ENCODE measurements at regions not wholly inside any gene's neighbourhood (a gene's known extent, or its start where the extent isn't known, plus 50 kb on each side); places are given as distances from the start of the nearest gene placed in this dataset.

GRCh38 chr7:115816318-115816974 is 214.1 kb downstream of the TFEC start:
- no peaks in the 10 kb centered on the region for H3K27me3 ChIP-seq (ENCODE audit: insufficient read depth, low read depth, low read length)
- H3F3A ChIP-seq (ENCODE audit: insufficient read depth, low read length, poor library complexity, severe bottlenecking), result no peaks in the 10 kb centered on the region
- no peak overlapping the region for H3K4me2 ChIP-seq (ENCODE audit: low read length)
- TF ChIP-seq SMC3 (conservative IDR thresholded peaks at IDR 0.05; ENCODE audit: poor library complexity) (no peak), RAD21 (conservative IDR thresholded peaks at IDR 0.05) (no peak), EP300 (conservative IDR thresholded peaks at IDR 0.05; ENCODE audit: poor library complexity, severe bottlenecking) (no peak), POLR2AphosphoS5 (IDR thresholded peaks at IDR 0.05) (no peak), MXI1 (conservative IDR thresholded peaks at IDR 0.05; ENCODE audit: poor library complexity, severe bottlenecking) (no peak), EZH2 (IDR thresholded peaks at IDR 0.05; ENCODE audit: borderline replicate concordance, insufficient read depth, low read length, poor library complexity, severe bottlenecking) (no peak), CTCF (IDR thresholded peaks at IDR 0.05; ENCODE audit: poor library complexity, severe bottlenecking) (no peak), TAF1 (IDR thresholded peaks at IDR 0.05; ENCODE audit: low read depth) (no peak), REST (IDR thresholded peaks at IDR 0.05; ENCODE audit: borderline replicate concordance) (no peak)
- no peaks in the 10 kb centered on the region for H3K9me3 ChIP-seq (ENCODE audit: low read length)
- H4K20me1 ChIP-seq (ENCODE audit: insufficient read depth), result no peaks in the 10 kb centered on the region
- no peaks in the 10 kb centered on the region for H3K36me3 ChIP-seq (ENCODE audit: insufficient read depth, low read length)
- no peak overlapping the region for H3K27ac ChIP-seq (ENCODE audit: low read length)
- no peak overlapping the region for H3K4me3 ChIP-seq (ENCODE audit: low read length)
- H2AFZ ChIP-seq (ENCODE audit: low read depth, low read length), result no peak overlapping the region
- no peaks in the 10 kb centered on the region for H3K9me2 ChIP-seq (ENCODE audit: insufficient read depth, low read length)
- no peaks in the 10 kb centered on the region for H3K79me2 ChIP-seq (replicated peaks; ENCODE audit: insufficient read depth, low read length)
- H3K9ac ChIP-seq (ENCODE audit: low read length), result no peak overlapping the region

GRCh38 chr7:115812794-115813193 is 217.8 kb downstream of the TFEC start:
- no peaks in the 10 kb centered on the region for H4K20me1 ChIP-seq (ENCODE audit: insufficient read depth)
- no peaks in the 10 kb centered on the region for H3K36me3 ChIP-seq (ENCODE audit: insufficient read depth, low read length)
- no peak overlapping the region for H3K4me2 ChIP-seq (ENCODE audit: low read length)
- TF ChIP-seq SMC3 (conservative IDR thresholded peaks at IDR 0.05; ENCODE audit: poor library complexity) (no peak), EP300 (conservative IDR thresholded peaks at IDR 0.05; ENCODE audit: poor library complexity, severe bottlenecking) (no peak), CTCF (IDR thresholded peaks at IDR 0.05; ENCODE audit: poor library complexity, severe bottlenecking) (no peak), REST (IDR thresholded peaks at IDR 0.05; ENCODE audit: borderline replicate concordance) (no peak), POLR2AphosphoS5 (IDR thresholded peaks at IDR 0.05) (no peak), MXI1 (conservative IDR thresholded peaks at IDR 0.05; ENCODE audit: poor library complexity, severe bottlenecking) (no peak), EZH2 (IDR thresholded peaks at IDR 0.05; ENCODE audit: borderline replicate concordance, insufficient read depth, low read length, poor library complexity, severe bottlenecking) (no peak), RAD21 (conservative IDR thresholded peaks at IDR 0.05) (no peak), TAF1 (IDR thresholded peaks at IDR 0.05; ENCODE audit: low read depth) (no peak)
- no peaks in the 10 kb centered on the region for H3K27me3 ChIP-seq (ENCODE audit: insufficient read depth, low read depth, low read length)
- H3F3A ChIP-seq (ENCODE audit: insufficient read depth, low read length, poor library complexity, severe bottlenecking), result no peaks in the 10 kb centered on the region
- no peak overlapping the region for H3K4me3 ChIP-seq (ENCODE audit: low read length)
- no peaks in the 10 kb centered on the region for H3K9me2 ChIP-seq (ENCODE audit: insufficient read depth, low read length)
- no peaks in the 10 kb centered on the region for H3K9me3 ChIP-seq (ENCODE audit: low read length)
- H3K9ac ChIP-seq (ENCODE audit: low read length), result no peak overlapping the region
- H3K79me2 ChIP-seq (replicated peaks; ENCODE audit: insufficient read depth, low read length), result no peaks in the 10 kb centered on the region
- H2AFZ ChIP-seq (ENCODE audit: low read depth, low read length), result no peak overlapping the region
- H3K27ac ChIP-seq (ENCODE audit: low read length), result no peak overlapping the region

All from neural cell (in vitro differentiated cells).